22Rv1 (cell line): ENCODE measurements at regions not wholly inside any gene's neighbourhood (a gene's known extent, or its start where the extent isn't known, plus 50 kb on each side); places are given as distances from the start of the nearest gene placed in this dataset.

Source experiments
- ZFX ChIP-seq: fragments of 450-650 bp; IDR thresholded peaks from 2 replicates; pipeline ENCODE4 v1.6.1; 2017; ENCODE audit warnings: antibody characterized with exemption, borderline replicate concordance
- TF ChIP-seq, protein P1 (sequence below): fragments of 450-650 bp; IDR thresholded peaks from 2 replicates; pipeline ENCODE4 v1.5.1; 2017; ENCODE audit warnings: mild to moderate bottlenecking

DNA sequence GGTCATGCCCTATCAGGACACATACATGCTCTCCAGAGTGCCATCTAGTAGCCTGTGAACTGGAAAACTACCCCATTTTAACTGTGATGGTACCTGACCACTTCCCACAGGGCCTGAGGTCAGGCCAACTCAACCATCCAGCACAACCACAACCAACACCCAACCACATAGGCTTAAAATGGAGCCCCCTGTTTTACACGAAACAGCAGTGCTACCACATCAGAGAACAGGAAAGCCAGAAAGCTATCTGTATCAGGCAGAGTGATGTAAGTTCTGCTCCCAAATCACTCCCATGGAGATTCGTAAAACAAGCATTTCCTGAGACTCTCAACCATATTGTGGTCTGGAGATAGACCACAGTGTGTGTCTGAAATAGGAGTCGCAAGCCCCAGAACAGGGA, 1017.3 kb upstream of the EPHA6 start:
- TF ChIP-seq, protein P1, sequence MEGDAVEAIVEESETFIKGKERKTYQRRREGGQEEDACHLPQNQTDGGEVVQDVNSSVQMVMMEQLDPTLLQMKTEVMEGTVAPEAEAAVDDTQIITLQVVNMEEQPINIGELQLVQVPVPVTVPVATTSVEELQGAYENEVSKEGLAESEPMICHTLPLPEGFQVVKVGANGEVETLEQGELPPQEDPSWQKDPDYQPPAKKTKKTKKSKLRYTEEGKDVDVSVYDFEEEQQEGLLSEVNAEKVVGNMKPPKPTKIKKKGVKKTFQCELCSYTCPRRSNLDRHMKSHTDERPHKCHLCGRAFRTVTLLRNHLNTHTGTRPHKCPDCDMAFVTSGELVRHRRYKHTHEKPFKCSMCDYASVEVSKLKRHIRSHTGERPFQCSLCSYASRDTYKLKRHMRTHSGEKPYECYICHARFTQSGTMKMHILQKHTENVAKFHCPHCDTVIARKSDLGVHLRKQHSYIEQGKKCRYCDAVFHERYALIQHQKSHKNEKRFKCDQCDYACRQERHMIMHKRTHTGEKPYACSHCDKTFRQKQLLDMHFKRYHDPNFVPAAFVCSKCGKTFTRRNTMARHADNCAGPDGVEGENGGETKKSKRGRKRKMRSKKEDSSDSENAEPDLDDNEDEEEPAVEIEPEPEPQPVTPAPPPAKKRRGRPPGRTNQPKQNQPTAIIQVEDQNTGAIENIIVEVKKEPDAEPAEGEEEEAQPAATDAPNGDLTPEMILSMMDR, result no peak
- TF ChIP-seq ZFX, result no peak
